C4-2B (cell line): ENCODE measurements at regions not wholly inside any gene's neighbourhood (a gene's known extent, or its start where the extent isn't known, plus 50 kb on each side); places are given as distances from the start of the nearest gene placed in this dataset.
"Not testable (repeated sequence)": the region's sequence is repeated elsewhere in the genome, so short reads cannot be mapped to it uniquely, and the experiment has no call there.

Experiments
- H3K27ac ChIP-seq: fragments of 450-650 bp; 2 replicates; pipeline ENCODE4 v1.5.1; 2017
- CTCF ChIP-seq: fragments of 450-650 bp; conservative IDR thresholded peaks from 2 replicates; pipeline ENCODE4 v1.5.1; 2017; ENCODE audit warnings: mild to moderate bottlenecking
- ZFX ChIP-seq: fragments of 450-650 bp; IDR thresholded peaks from 2 replicates; pipeline ENCODE4 v1.6.1; 2017

GRCh38 chr2:3036432-3037125 is 341.0 kb downstream of the EIPR1 start:
- H3K27ac ChIP-seq = no peak overlapping the region
- TF ChIP-seq CTCF = no peak

GRCh38 chr2:3035385-3036050 is 342.1 kb downstream of the EIPR1 start:
- TF ChIP-seq CTCF (no peak), ZFX (no peak)
- H3K27ac ChIP-seq = no peak overlapping the region

GRCh38 chr2:3034856-3035255 is 342.8 kb downstream of the EIPR1 start:
- H3K27ac ChIP-seq = no peak overlapping the region
- TF ChIP-seq ZFX = no peak
- no peak for TF ChIP-seq CTCF

GRCh38 chr2:3034396-3034795 is 343.2 kb downstream of the EIPR1 start:
- H3K27ac ChIP-seq = no peak overlapping the region
- TF ChIP-seq CTCF (no peak), ZFX (no peak)

GRCh38 chr2:3033315-3033714 is 344.3 kb downstream of the EIPR1 start:
- H3K27ac ChIP-seq = no peak overlapping the region
- TF ChIP-seq CTCF (no peak), ZFX (no peak)

- H3K27ac ChIP-seq = not testable (repeated sequence)
Measured at GRCh38 chr2:3030791-3031190, 346.8 kb downstream of the EIPR1 start.

GRCh38 chr2:3025984-3026383 is 351.6 kb downstream of the EIPR1 start:
- H3K27ac ChIP-seq = no peak overlapping the region
- TF ChIP-seq CTCF (no peak), ZFX (no peak)

GRCh38 chr2:3025261-3025660 is 352.4 kb downstream of the EIPR1 start:
- no peak overlapping the region for H3K27ac ChIP-seq
- TF ChIP-seq ZFX (no peak), CTCF (no peak)
